AG08395 (cell line): ENCODE measurements at regions not wholly inside any gene's neighbourhood (a gene's known extent, or its start where the extent isn't known, plus 50 kb on each side); places are given as distances from the start of the nearest gene placed in this dataset.
"Not testable (repeated sequence)": the region's sequence is repeated elsewhere in the genome, so short reads cannot be mapped to it uniquely, and the experiment has no call there.

ENCODE experiments used
- DNase-seq: peaks from one replicate; pipeline ENCODE4 v3.0.0; 2012; ENCODE audit warnings: mixed read lengths, low spot score

DNA sequence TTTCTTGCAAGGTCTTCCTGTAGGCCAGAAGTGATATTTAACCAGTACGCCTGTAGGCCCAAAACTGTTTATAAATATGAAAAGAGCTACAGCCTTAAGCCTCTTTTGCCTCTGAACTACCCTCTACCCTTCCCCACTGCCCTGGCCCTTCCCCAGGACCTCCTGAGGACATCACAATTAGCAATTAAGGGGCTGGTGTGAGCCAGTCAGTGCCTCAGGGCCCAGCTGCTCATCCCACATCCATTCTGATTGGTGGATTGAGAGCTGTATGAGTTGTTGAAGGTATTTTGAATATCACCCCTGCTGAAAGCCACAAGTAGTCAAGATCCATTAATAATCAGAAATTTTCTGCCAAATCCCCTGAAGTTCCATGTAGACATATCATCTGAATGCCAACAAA lies 126.3 kb upstream of the TACR1 start:
- no peak for DNase-seq

DNA sequence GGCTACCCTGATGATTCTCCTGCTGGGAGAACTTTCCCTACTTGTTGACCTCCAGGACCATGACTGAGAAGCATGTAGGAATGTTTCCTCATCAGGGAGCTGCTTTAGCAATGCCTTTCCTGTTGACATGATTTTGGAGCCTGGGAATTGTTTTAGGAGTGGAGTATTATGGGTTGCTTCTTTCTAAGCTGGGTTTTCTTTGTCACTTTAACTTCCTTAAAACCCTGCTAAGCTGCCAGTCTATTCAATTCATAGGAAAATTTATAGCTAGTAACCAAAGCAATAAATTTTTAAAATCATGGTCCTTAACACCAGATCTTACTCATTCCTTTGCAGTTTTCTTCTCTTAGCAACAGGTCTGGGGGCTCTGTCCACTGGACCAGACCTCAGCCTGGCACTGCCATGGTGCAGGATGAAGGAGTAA lies 125.6 kb upstream of the TACR1 start:
- no peak for DNase-seq

DNA sequence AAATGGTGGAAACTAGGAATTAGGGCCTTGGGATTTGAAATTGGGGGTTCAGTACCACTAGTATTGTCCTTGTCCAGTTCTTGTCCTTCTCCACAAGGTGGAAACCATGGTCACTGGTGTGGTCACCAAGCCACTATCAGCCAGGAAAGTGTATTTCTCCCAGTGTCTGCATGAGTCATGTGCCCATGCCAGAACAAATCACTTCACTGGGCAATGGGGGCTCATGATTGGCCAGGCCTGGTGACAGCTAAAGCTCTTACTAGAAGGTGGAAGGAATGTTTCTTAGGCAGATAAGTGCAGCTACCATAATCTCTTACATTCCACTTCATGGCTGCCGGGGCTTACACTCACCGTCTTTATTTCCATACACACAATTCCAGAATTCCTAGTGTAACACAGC lies 124.8 kb upstream of the TACR1 start:
- no peak for DNase-seq

DNA sequence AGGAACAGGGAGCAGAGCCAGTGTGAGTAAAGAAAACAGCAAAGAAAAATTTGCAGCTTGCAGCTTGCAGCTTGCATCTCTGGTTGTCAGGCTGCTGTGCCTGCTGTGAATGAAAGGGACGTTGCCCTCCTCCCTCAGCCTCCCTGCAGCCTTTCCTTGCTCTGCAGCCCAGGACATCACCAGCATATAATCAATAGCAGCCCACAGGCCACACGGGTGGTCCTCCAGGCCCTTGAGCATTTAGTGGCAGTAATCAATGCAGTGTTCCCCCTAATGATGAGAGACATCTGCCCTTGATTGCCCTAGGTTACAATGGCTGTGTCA lies 122.2 kb upstream of the TACR1 start:
- no peak for DNase-seq

DNA sequence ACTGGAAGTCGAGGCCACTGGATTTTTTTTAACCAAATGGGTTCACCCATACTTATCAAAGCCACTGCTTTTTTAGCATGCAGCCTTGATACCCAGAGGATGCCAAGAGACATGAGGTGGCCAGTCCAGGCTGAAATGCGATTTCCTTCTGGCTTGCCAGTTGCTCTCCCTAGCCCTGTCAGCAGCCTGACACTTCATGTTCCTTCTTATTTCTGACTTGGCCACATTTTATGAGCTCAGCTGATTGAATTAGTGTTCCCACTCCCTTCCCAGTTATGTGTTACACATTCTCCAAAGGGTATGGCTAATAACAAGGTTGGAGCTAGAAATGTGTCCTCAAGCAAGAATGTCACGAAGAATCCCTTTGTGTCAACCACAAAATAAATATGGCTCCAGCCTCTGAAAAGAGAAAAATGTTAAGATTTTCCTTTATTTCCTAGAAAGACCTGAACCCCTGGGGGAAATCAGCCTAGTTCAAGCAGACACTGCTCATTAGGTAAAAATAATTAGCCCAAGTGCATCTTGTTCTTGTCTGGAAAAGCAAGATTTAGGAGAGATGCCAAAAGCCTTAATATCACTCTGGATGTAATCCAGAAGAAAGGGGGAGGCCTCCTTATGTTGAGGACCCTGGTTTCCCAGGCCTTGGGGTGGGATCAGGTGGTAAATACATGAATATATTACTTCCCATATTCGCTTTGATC lies 121.7 kb upstream of the TACR1 start:
- DNase-seq, result peak; percentile 27

DNA sequence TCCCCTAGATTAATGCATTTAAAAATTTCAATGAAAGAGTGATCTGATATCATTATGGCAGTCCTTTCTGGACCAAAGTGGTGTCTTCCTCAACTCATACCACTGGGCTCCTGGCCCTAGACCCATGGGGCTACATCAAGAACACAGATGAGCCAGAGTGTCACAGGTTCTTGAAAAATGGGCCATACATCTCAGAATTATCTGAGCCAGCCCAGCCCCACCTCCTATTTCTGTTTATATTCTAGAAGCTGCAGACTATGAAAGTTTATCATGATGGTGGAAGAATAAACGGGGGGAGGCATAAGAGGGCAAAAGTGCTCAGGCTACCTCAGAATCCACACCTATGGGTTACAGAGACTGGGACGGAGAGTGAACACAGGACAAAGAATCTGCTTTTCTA lies 120.6 kb upstream of the TACR1 start:
- DNase-seq, result no peak

DNA sequence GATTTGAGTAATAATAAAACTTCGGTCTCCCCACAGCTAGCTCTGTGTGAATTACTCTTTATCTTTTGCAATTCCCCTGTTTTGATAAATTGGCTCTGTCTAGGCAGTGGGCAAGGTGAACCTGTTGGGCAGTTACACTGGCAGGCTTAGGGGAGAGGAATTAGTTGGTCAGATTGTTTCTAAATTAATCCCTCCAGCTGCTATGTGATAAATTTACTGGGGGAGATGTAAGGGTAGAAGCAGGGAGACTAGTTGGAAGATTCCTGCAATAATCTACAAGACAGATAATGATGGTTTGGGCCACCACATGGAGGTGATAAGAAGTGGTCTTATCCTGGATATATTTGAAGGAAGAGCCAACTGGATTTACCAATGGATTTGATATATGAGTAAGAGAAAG lies 118.5 kb upstream of the TACR1 start:
- DNase-seq, result no peak

DNA sequence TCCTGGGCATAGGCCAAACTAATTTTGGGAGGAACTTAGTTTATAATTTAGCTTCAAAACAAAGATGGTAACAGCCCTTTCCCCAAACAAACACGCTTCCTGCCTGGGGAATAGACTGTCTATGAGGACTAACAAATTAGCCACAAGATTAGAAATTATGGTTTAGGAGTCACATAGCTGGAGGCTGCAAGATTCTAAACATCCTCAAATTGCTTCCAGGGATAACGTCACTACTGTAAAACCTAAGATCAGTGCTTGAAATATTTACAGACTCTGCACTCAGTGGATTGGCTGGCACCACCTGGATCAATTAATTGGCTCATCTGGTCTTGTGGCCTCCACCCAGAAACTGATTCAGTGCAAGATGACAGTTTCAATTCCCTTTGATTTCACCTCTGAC lies 118.0 kb upstream of the TACR1 start:
- no peak for DNase-seq

DNA sequence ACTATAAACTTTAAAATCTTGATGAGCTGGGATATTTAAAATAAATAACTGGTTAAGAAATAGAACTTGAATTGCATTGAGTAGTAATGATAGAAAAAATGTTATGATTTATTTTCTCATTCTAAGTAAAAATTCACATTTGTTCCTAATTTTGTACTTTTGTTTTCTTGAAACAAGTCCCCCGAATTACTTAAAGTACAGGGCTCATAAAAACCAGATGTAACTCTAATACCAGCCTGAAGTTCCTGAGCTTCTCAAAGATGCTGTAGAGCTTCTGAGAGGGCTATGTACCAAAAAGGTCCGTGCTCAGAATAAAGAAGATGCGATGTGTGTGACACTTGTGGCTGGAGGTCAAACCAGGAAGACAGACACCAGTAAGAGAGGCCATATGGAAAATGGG lies 116.1 kb upstream of the TACR1 start:
- no peak for DNase-seq

DNA sequence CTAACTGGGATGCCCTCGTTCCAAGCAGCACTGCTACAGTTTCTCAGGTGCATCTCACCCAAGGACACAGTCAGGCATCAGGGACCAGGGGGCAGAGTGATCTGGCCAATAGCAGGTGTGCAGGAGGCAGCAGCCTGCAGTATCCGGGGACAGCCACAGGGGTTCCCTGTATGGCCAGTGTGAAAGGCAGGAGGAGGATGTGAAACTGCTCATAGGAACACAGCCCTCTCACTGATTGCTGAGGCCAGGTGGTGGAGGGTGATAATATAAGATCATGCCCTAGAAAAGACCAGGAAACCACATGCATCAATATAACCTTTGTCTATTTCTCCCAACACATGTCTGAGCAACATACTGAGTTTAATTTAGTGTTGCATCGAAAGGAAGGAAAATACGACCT lies 112.7 kb upstream of the TACR1 start:
- no peak for DNase-seq

DNA sequence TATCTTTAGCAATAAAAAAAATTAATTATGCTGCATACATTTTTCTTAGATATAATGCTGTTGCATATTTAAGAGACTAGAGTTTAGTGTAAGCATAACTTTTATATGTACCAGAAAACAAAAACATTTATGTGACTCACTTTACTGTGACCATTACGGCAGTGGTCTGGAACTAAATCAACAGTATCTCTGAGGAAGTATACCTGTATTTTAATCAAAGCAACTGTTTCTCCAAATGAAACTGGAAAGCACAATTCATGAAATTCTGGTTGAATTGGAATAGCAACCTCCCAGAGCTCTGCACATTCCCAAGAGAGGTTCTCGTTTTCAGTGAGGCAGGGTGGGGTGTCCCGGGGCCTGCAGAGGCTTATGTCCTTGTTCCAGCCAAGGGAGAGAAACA lies 112.2 kb upstream of the TACR1 start:
- DNase-seq, result no peak

DNA sequence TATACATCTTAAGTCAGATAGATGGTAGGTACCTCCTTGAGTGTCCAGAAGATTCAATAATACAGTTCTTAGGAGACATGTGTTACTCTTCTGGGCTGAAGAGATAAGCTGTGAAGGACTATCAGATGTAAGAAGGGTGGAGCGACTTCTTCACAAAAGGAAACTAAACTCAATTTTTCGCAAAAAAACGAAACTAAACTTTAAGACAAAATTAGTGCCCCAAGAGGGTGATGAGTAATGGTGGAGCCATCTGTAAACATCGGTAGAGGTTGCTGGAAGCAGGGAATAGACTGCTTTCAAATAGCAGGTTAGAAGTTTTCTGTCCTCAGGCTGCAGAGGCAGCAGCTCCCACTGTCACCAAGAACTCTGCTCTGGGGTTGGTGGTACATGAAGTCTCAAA lies 111.6 kb upstream of the TACR1 start:
- DNase-seq, result peak; percentile 30

DNA sequence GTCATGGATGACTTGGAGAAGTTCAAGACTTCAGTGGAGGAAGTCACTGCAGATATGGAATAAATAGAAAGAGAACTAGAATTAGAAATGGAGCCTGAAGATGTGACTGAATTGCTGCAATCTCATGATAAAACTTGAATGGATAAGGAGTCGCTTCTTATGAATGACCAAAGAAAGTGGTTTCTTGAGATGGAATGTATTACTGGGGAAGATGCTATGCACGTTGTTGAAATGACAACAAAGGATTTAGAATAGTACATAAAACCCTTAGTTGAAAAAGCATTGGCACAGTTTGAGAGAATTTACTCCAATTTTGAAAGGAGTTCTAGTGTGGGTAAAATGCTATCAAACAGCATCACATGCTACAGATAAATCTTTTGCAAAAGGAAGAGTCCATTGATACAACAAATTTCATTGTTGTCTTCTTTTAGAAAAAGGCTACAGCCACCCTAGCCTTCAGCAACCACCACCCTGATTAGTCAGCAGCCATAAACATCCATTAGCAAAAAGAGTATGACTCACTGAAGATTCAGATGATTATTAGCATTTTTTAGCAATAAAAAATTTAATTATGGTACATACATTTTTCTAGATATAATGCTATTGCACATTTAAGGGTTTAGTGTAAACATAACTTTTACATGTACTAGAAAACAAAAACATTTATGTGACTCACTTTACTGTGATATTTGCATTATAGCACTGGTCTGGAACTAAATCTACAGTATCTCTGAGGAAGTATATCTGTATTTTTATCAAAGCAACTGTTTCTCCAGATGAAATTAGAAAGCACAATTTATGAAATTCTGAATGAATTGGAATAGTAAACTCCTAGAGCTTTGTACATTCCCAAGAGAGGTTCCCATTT lies 110.5 kb upstream of the TACR1 start:
- no peak for DNase-seq

DNA sequence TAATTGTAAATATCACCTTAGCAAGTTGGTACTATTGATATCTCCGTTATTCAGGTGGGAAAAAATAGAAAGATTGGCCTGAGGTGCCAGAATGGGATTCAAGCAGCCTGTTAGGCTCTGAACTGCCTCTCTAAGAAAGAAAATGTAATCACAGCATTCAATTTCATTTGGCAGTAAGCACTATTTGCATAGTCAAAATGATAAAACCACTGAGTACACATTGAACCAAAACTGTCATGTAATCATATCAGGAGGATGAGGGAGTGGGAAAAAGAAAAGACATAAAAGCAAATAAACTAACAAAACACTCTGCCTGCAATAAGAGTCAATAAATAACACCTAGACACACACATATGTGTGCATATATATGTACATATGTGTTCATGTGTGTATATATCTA lies 103.9 kb upstream of the TACR1 start:
- DNase-seq, result no peak

DNA sequence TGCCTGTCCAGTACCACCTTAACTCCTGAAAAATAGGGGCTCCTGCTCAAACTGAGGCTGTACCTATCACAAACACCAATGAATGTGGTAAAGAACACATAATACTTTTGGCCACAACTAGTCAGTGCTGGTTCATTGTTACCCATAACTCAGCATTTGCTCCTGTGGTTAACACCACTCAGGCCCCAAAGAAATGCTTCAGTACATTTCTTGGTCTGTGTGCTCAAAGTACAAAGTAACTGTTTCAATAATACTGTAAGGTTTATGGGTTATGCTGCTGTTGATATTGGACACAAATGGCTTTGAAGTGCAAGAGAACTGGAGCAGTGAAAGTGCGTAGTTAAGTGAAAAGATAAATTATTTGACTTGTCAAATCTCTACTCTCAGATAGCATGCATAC lies 95.0 kb upstream of the TACR1 start:
- DNase-seq, result no peak

DNA sequence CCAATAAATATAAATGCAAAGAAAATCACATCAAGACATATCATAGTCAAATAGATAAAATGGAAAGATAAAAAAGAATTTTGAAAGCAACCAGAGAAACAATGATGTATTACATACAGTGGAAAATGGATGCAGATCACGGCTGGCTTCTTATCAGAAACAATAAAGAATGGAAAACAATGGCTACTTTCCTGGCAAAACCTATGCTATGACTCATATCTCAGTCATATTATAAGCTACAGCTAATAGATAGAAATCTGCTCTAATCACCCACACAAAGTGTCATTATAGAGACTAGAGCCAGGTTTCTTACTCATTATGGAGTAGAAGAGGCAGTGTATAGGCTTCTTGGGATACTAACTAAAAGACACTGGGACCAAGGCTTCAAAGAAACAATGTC lies 93.5 kb upstream of the TACR1 start:
- DNase-seq, result peak; percentile 47

DNA sequence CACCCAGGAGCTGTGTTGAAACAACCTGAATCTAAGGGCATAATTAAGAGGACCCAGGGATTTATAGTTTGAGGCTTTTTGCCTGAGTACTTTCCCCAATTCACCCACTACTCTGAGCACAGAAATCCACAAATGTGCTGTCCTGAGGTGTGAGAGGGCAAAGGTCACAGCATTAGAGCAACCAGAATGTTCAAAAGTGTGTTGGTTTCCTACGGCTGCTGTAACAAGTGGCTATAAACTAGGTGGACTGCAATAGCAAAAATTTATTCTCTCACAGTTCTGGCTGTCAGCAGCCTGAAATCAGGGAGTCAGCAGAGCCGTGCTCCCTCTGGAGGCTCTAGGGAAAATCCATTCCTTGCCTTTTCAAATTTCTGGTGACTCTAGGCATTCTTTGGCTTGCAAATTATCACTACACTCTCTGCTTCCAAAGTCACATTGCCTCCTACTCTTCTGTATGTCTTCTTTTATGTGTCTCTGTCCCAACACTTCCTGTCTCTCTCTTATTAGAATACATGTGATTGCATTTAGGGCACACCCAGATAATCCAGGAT lies 91.4 kb upstream of the TACR1 start:
- peak; percentile 17 for DNase-seq

DNA sequence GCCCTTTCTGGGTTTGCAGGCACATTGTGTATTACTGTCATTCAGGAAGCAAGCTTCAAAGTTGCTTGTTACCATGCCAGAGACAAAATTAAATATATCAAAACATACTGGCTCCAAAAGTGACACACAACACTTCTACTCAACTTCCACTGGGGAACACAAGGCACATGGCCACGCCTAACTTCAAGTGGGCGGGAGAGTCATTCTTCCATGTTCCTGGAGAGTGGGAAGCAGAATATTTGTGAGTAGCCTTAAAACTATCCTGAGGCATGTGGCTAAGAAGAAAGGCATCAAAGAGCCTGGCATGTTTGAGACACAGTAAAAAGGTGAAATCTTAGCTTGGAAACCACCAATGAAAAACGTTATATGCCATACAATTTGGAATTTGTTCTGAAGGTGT lies 90.5 kb upstream of the TACR1 start:
- peak; percentile 10 for DNase-seq

DNA sequence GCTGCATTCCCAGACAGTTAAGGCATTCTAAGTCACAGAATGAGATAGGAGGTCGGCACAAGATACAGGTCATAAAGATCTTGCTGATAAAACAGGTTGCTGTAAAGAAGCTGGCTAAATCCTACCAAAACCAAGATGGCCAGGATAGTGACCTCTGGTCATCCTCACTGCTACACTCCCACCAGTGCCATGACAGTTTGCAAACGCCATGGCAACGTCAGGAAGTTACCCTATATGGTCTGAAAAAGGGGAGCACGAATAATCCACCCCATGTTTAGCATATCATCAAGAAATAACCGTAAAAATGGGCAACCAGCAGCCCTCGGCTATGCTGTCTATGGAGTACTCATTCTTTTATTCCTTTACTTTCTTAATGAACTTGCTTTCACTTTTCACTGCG lies 89.9 kb upstream of the TACR1 start:
- DNase-seq, result not testable (repeated sequence)

DNA sequence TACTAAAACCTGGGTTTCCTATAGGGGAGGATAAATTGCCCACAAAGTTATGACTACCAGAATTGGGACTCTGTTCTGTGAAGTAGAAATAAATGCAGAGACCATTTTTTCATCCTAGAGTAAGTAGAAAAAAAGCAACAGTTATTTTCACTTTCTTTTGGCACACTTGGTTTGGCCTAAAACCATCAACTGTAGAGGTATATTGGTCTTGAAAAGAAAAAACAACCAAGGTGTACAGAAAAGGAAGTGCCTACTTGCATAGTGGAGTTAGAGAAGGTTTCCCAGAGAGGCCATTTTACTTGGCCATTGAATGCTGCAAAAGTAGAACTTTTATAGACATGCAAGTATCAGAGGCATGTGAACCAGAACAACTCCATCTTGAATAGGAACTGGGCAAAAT lies 89.4 kb upstream of the TACR1 start:
- DNase-seq, result no peak

DNA sequence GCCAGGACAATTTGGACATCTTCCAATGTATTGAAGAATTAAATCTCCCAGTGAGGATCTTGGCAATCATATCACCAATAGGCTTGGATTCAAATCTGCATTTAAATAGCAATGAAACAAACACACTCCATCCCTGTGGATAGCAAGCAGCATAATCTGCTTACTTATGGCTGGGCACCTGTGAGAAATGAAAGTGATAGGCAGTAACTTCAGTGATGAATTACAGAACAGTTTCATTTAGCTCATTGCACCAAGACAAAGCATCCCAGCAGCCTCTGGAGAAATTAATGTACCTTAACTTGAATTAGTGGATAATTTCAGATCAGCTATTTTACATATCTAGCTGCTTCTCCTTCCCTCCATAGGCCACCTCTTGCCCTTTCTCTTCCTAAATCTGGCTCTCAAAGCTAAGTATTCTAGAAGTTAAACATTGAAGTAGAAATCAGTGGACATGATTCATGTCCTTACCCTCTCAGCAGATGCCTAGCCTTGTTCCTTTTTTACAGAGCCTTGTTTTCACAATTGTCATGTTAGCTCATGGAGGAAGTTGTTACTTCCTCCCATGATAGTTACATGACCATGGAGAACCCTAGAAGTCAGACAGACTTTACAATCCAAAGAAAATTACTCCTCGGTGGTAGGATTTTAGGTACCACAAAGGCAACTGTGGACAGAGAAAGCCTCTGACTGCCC lies 88.5 kb upstream of the TACR1 start:
- no peak for DNase-seq

DNA sequence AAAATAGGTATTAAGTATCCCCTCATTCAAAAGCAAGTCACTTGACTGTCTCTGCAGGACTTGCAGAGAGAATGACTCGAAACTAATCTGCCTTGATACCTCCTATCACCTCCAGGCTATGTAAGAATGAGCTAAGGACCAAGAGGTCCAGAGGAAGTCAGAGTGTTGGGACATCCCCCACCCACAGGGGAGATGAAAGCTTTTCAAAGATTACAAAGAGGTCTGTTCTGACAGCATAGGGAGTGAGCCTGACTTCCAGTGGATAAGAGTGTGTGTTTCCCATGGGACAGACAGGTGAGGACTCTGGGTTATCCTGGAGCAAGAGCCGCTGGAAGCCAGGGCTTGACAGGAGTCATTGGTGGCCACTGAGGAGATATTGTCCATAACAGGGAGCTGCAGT lies 85.0 kb upstream of the TACR1 start:
- DNase-seq, result no peak

DNA sequence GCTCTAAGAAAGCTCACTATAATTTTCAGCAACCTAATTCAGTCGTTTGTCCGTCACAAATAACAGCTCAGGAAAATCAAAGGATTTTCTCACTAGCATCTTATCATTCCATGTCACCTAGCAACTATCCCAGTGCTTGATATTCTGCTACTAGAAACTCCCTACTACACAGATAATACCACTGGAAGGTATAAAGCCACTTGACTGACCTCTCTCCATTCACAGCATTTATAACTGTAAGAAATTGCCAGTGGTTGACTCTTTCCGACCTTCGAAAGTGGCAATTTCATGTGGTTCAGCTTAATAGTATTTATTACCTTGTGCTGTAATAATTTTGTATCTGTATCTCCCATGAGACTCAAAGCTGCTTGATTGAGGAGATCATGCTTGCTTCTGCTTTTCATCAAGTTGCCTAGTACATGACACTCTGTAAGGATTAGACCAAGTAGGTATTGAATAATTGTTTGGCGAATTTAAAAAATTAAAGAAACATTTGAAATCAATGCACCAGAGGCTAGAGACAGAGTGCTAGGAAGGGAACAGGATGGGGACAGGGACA lies 79.6 kb upstream of the TACR1 start:
- DNase-seq, result no peak
